ENCODE measurements at regions not wholly inside any gene's neighbourhood (a gene's known extent, or its start where the extent isn't known, plus 50 kb on each side); places are given as distances from the start of the nearest gene placed in this dataset.
"Not testable (repeated sequence)": the region's sequence is repeated elsewhere in the genome, so short reads cannot be mapped to it uniquely, and the experiment has no call there.

GRCh38 chr14:30195941-30196340 lies 268.3 kb upstream of the PRKD1 start:
- 51 to 63% (median 60%) methylated on average over 3 of the region's 3 CpGs for WGBS, 3 donors
- H3K27ac ChIP-seq = no peak overlapping the region

GRCh38 chr14:30196861-30197260 lies 269.2 kb upstream of the PRKD1 start:
- no peaks in the 10 kb centered on the region for H3K36me3 ChIP-seq
- H3K27ac ChIP-seq = no peak overlapping the region
- TF ChIP-seq EP300 (IDR thresholded peaks at IDR 0.05) (no peak), POLR2A (IDR thresholded peaks at IDR 0.05) (no peak), CTCF (IDR thresholded peaks at IDR 0.05) (no peak)
- intact Hi-C loops (cut with DNase I) = no loop called here
- 95 to 98% (median 95%) methylated on average over 2 of the region's 2 CpGs for WGBS, 3 donors
- no peaks in the 10 kb centered on the region for H3K27me3 ChIP-seq
- no peaks in the 10 kb centered on the region for H3K4me1 ChIP-seq (ENCODE audit: insufficient read depth)
- no peak overlapping the region for H3K4me3 ChIP-seq
- DNase-seq = no peak
- no peaks in the 10 kb centered on the region for H3K9me3 ChIP-seq

More at GRCh38 chr14:30195941-30196340, 268.3 kb upstream of the PRKD1 start:
- H3K27me3 ChIP-seq = no peaks in the 10 kb centered on the region
- intact Hi-C loops (cut with DNase I) = no loop called here
- DNase-seq = no peak
- TF ChIP-seq CTCF (IDR thresholded peaks at IDR 0.05) = no peak
- no peak for TF ChIP-seq EP300 (IDR thresholded peaks at IDR 0.05)
- no peak for TF ChIP-seq POLR2A (IDR thresholded peaks at IDR 0.05)
- H3K36me3 ChIP-seq = no peaks in the 10 kb centered on the region
- no peaks in the 10 kb centered on the region for H3K9me3 ChIP-seq
- H3K4me3 ChIP-seq = no peak overlapping the region
- H3K4me1 ChIP-seq (ENCODE audit: insufficient read depth) = no peaks in the 10 kb centered on the region

GRCh38 chr14:30198720-30199119 lies 271.1 kb upstream of the PRKD1 start:
- H3K4me3 ChIP-seq; DNase-seq; H3K27me3 ChIP-seq; H3K9me3 ChIP-seq; H3K4me1 ChIP-seq (ENCODE audit: insufficient read depth); H3K36me3 ChIP-seq; H3K27ac ChIP-seq; intact Hi-C loops (cut with DNase I): not testable (repeated sequence)
- 77 to 82% (median 80%) methylated on average over 3 of the region's 3 CpGs for WGBS, 3 donors

DNA sequence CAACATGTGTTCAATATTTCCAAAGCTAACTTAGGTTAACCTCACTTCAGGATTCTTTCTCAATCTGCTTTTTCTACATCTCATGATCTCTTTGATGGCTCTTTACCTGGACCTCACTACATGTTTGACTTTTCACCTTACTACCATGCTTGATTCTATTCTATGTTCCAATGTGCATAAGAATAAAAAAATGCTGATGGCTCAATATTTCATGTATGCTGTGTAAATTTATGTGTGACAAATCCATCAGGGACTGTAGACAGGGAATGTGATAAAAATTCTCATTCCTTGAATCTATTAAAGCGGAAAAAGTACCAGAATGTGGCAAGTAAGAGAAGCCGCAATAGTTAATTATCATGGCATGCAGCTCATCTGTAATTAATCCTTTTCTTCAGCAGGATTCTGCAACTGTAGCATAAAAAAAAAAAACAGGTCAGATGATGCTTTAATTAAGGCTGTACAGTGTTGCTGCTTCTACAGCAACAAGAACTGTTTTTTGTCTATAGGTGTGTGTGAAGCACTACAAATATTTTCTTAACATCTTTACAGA lies 276.9 kb upstream of the PRKD1 start:
- Histone ChIP-seq H3K4me1 (ENCODE audit: insufficient read depth) (no peaks in the 10 kb centered on the region), H3K36me3 (no peaks in the 10 kb centered on the region), H3K4me3 (no peak overlapping the region), H3K27ac (no peak overlapping the region), H3K9me3 (no peaks in the 10 kb centered on the region), H3K27me3 (no peaks in the 10 kb centered on the region)
- no peak for TF ChIP-seq CTCF (IDR thresholded peaks at IDR 0.05)
- no peak for TF ChIP-seq POLR2A (IDR thresholded peaks at IDR 0.05)
- no peak for TF ChIP-seq EP300 (IDR thresholded peaks at IDR 0.05)
- intact Hi-C loops (cut with DNase I) = no loop called here
- no peak for DNase-seq
- WGBS, 3 donors = 95 to 98% (median 97%) methylated on average over 2 of the region's 2 CpGs

DNA sequence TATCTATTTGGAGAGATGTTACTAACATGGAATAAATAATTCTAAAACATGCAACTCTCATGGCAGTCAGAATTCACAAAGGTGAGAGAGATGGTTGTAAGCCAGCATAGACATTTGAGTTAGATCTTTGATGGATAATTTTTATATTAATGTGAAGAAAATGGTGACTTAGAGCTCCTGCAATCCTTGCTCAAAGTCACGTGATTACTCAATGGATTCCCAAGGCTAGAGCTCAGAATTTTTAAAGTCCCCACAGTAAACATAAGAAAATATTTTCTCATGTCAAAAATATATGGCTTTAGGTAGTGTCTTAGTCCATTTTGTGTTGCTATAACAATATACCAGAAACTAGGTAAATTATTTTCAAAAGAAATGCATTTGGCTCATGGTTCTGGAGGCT lies 281.5 kb upstream of the PRKD1 start:
- no peak for DNase-seq
- H3K27ac ChIP-seq = no peak overlapping the region
- 76 to 90% (median 76%) methylated on average over 1 of the region's 1 CpG for WGBS, 3 donors
- intact Hi-C loops (cut with DNase I) = no loop called here
- no peak overlapping the region for H3K4me3 ChIP-seq
- no peaks in the 10 kb centered on the region for H3K36me3 ChIP-seq
- no peaks in the 10 kb centered on the region for H3K4me1 ChIP-seq (ENCODE audit: insufficient read depth)
- H3K27me3 ChIP-seq = no peaks in the 10 kb centered on the region
- TF ChIP-seq EP300 (IDR thresholded peaks at IDR 0.05) = no peak
- TF ChIP-seq CTCF (IDR thresholded peaks at IDR 0.05) = no peak
- TF ChIP-seq POLR2A (IDR thresholded peaks at IDR 0.05) = no peak
- H3K9me3 ChIP-seq = no peaks in the 10 kb centered on the region

Data from ovary (tissue), 7 donors.